ENCODE measurements at regions not wholly inside any gene's neighbourhood (a gene's known extent, or its start where the extent isn't known, plus 50 kb on each side); places are given as distances from the start of the nearest gene placed in this dataset.
A peak's percentile ranks its signal among the peaks of the same experiment; 100 is the strongest.

GRCh38 chr12:107296681-107297089 lies 203.3 kb upstream of the CRY1 start:
- no peak overlapping the region for H3K9ac ChIP-seq (ENCODE audit: low read depth, low read length, poor library complexity, severe bottlenecking)
- no peak overlapping the region for H2AFZ ChIP-seq (ENCODE audit: low read length)
- no peaks in the 10 kb centered on the region for H3K27me3 ChIP-seq (ENCODE audit: insufficient read depth, low read length, poor library complexity, severe bottlenecking)
- no peaks in the 10 kb centered on the region for H3K36me3 ChIP-seq (ENCODE audit: insufficient read depth, low read length)
- no peak overlapping the region for H3K4me2 ChIP-seq (ENCODE audit: low read depth, low read length, poor library complexity, severe bottlenecking)
- H3K4me1 ChIP-seq (ENCODE audit: insufficient read depth, low read length, poor library complexity, severe bottlenecking): no peaks in the 10 kb centered on the region
- H3K9me3 ChIP-seq (ENCODE audit: insufficient read depth, low read depth, low read length): no peaks in the 10 kb centered on the region
- no peak overlapping the region for H3K4me3 ChIP-seq (ENCODE audit: low read length, poor library complexity, severe bottlenecking)
- no peaks in the 10 kb centered on the region for H3K9me2 ChIP-seq (replicated peaks; ENCODE audit: low read depth, low read length)
- no peaks in the 10 kb centered on the region for H4K20me1 ChIP-seq (ENCODE audit: insufficient read depth, low read length, poor library complexity, severe bottlenecking)
- H3F3A ChIP-seq (ENCODE audit: low read depth): no peaks in the 10 kb centered on the region
- TF ChIP-seq, protein P1, sequence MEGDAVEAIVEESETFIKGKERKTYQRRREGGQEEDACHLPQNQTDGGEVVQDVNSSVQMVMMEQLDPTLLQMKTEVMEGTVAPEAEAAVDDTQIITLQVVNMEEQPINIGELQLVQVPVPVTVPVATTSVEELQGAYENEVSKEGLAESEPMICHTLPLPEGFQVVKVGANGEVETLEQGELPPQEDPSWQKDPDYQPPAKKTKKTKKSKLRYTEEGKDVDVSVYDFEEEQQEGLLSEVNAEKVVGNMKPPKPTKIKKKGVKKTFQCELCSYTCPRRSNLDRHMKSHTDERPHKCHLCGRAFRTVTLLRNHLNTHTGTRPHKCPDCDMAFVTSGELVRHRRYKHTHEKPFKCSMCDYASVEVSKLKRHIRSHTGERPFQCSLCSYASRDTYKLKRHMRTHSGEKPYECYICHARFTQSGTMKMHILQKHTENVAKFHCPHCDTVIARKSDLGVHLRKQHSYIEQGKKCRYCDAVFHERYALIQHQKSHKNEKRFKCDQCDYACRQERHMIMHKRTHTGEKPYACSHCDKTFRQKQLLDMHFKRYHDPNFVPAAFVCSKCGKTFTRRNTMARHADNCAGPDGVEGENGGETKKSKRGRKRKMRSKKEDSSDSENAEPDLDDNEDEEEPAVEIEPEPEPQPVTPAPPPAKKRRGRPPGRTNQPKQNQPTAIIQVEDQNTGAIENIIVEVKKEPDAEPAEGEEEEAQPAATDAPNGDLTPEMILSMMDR (conservative IDR thresholded peaks at IDR 0.05; ENCODE audit: low read length): no peak
- TF ChIP-seq EZH2phosphoT487 (IDR thresholded peaks at IDR 0.05; ENCODE audit: borderline replicate concordance): no peak
- no peaks in the 10 kb centered on the region for H3K79me2 ChIP-seq (ENCODE audit: insufficient read depth, low read length)

GRCh38 chr12:107302649-107303341 lies 209.4 kb upstream of the CRY1 start:
- no peaks in the 10 kb centered on the region for H3K36me3 ChIP-seq (ENCODE audit: insufficient read depth, low read length)
- TF ChIP-seq, protein P1 (conservative IDR thresholded peaks at IDR 0.05; ENCODE audit: low read length): no peak
- no peak for TF ChIP-seq EZH2phosphoT487 (IDR thresholded peaks at IDR 0.05; ENCODE audit: borderline replicate concordance)
- H3K4me1 ChIP-seq (ENCODE audit: insufficient read depth, low read length, poor library complexity, severe bottlenecking): peaks cover 17% of the 10 kb centered on the region
- no peaks in the 10 kb centered on the region for H4K20me1 ChIP-seq (ENCODE audit: insufficient read depth, low read length, poor library complexity, severe bottlenecking)
- no peaks in the 10 kb centered on the region for H3K27me3 ChIP-seq (ENCODE audit: insufficient read depth, low read length, poor library complexity, severe bottlenecking)
- no peak overlapping the region for H3K4me3 ChIP-seq (ENCODE audit: low read length, poor library complexity, severe bottlenecking)
- no peaks in the 10 kb centered on the region for H3K9me2 ChIP-seq (replicated peaks; ENCODE audit: low read depth, low read length)
- 0 out of 2 replicates have a peak, but pooled peaks cover 5% of the 10 kb centered on the region for H3F3A ChIP-seq (ENCODE audit: low read depth)
- 0 out of 2 replicates have a peak overlapping the region, but pooled peaks have one; percentile 24 for H2AFZ ChIP-seq (ENCODE audit: low read length)
- H3K4me2 ChIP-seq (ENCODE audit: low read depth, low read length, poor library complexity, severe bottlenecking): no peak overlapping the region
- H3K79me2 ChIP-seq (ENCODE audit: insufficient read depth, low read length): no peaks in the 10 kb centered on the region
- no peak overlapping the region for H3K9ac ChIP-seq (ENCODE audit: low read depth, low read length, poor library complexity, severe bottlenecking)
- no peaks in the 10 kb centered on the region for H3K9me3 ChIP-seq (ENCODE audit: insufficient read depth, low read depth, low read length)

GRCh38 chr12:107304588-107305532 lies 211.5 kb upstream of the CRY1 start:
- no peak for TF ChIP-seq EZH2phosphoT487 (IDR thresholded peaks at IDR 0.05; ENCODE audit: borderline replicate concordance)
- H3K27me3 ChIP-seq (ENCODE audit: insufficient read depth, low read length, poor library complexity, severe bottlenecking): no peaks in the 10 kb centered on the region
- H3K36me3 ChIP-seq (ENCODE audit: insufficient read depth, low read length): no peaks in the 10 kb centered on the region
- no peak overlapping the region for H3K9ac ChIP-seq (ENCODE audit: low read depth, low read length, poor library complexity, severe bottlenecking)
- no peak overlapping the region for H2AFZ ChIP-seq (ENCODE audit: low read length)
- H3K9me2 ChIP-seq (replicated peaks; ENCODE audit: low read depth, low read length): no peaks in the 10 kb centered on the region
- no peaks in the 10 kb centered on the region for H4K20me1 ChIP-seq (ENCODE audit: insufficient read depth, low read length, poor library complexity, severe bottlenecking)
- no peak overlapping the region for H3K4me3 ChIP-seq (ENCODE audit: low read length, poor library complexity, severe bottlenecking)
- H3K9me3 ChIP-seq (ENCODE audit: insufficient read depth, low read depth, low read length): no peaks in the 10 kb centered on the region
- H3K4me1 ChIP-seq (ENCODE audit: insufficient read depth, low read length, poor library complexity, severe bottlenecking): peaks cover 36% of the 10 kb centered on the region
- 0 out of 2 replicates have a peak, but pooled peaks cover 5% of the 10 kb centered on the region for H3F3A ChIP-seq (ENCODE audit: low read depth)
- H3K79me2 ChIP-seq (ENCODE audit: insufficient read depth, low read length): no peaks in the 10 kb centered on the region
- H3K4me2 ChIP-seq (ENCODE audit: low read depth, low read length, poor library complexity, severe bottlenecking): no peak overlapping the region
